Sciatic nerve (tissue), 2 donors: ENCODE measurements at regions not wholly inside any gene's neighbourhood (a gene's known extent, or its start where the extent isn't known, plus 50 kb on each side); places are given as distances from the start of the nearest gene placed in this dataset.

Experiments used
- ATAC-seq: fragments of 200-7000 bp; cut with Tn5 transposase; one replicate; pipeline ENCODE4 v1.9.1; 2020; ENCODE audit warnings: mild to moderate bottlenecking, moderate library complexity
- DNase-seq: peaks from one replicate; pipeline ENCODE4 v3.0.0-alpha.2; 2020; ENCODE audit warnings: low spot score
- intact Hi-C: fragments of 100-400 bp; cut with DNase I; formaldehyde crosslinking; loops from one replicate; pipeline ENCODE4 v1.14.2; 2022
- donor health status: DM: no; HTN: no; CAD: no.
- donor health status: DM: no; HTN: no; CAD: no.

DNA sequence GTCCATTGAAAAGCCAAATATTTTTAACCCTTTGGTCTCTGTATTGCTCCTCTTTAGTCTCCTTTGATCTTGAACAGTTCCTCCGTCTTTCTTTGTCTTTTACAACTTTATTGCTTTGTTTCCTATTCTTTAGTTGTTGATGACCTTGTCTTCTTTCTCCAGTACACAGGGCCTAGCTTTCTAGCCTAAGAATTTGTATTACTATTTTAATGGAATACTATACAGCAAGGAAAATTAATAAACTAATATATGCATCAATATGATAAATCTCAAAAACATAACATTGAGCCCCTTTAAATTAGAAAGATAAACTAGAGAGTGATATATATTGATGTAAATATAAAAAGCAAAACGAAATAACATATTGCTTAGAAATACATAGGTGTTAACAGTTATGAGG, 88.7 kb downstream of the NR1D2 start:
- ATAC-seq (no peak), DNase-seq (no peak)
- intact Hi-C loops = no loop called here

DNA sequence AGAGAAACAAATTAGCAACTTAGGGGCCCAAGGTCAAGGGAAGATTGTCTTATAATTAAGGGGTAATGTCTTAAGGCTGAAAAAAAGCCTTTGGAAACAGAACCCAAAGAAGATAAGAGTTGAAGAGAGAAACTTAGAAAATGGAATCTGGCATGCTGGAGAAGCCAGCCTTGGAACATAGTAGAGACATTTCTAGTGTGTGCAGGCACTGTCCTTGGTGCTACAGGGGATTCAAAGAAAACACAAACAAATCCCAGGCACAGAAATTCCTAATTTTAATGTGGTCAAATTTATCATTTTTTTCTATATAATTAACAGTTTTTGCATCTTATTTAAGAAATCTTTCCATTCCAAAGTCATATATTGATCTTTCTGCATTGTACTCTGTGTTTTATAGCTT, 89.4 kb downstream of the NR1D2 start:
- intact Hi-C loops = no loop called here
- DNase-seq (no peak), ATAC-seq (no peak)

DNA sequence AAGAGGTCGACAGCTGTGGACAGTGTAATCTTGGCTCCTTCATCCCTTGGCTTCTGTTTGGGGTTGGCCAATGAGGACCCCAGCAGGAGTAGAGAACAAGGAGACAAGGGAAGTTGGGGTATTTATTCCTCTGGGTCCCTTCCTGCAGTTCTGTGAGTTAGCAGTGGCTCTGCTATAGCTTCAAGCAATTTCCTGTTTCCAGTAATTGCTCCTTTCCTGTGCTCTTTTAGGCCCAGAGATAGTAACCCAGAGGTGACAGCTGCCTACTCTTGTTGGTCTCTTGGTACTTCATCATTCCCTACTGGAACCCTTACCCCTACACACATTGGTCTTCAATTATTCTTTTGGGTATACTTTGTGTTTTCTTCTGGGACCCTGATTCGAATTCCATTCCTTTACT, 92.9 kb downstream of the NR1D2 start:
- no peak for ATAC-seq

DNA sequence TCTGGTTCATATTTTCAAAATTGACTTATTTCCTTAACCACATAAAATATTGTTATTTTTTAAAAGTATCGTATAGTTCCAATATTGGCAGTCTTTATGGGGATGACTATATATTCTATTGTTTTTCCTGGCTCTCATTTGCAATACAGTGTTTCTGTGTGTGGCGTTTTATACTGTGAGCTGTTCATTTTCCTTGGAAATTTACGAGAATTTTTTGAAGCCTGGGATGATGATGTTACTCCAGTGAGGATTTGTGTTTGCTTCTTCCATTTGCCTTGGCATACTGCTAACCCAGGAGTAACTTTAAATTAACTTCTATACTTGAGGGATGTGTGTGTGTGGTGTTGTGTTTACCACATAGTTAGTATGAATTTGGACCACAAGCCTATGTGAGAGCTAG, 95.2 kb downstream of the NR1D2 start:
- DNase-seq (no peak), ATAC-seq (no peak)
- intact Hi-C loops = no loop called here

More for the DNA sequence above, 92.9 kb downstream of the NR1D2 start:
- intact Hi-C loops = no loop called here
- DNase-seq = no peak

DNA sequence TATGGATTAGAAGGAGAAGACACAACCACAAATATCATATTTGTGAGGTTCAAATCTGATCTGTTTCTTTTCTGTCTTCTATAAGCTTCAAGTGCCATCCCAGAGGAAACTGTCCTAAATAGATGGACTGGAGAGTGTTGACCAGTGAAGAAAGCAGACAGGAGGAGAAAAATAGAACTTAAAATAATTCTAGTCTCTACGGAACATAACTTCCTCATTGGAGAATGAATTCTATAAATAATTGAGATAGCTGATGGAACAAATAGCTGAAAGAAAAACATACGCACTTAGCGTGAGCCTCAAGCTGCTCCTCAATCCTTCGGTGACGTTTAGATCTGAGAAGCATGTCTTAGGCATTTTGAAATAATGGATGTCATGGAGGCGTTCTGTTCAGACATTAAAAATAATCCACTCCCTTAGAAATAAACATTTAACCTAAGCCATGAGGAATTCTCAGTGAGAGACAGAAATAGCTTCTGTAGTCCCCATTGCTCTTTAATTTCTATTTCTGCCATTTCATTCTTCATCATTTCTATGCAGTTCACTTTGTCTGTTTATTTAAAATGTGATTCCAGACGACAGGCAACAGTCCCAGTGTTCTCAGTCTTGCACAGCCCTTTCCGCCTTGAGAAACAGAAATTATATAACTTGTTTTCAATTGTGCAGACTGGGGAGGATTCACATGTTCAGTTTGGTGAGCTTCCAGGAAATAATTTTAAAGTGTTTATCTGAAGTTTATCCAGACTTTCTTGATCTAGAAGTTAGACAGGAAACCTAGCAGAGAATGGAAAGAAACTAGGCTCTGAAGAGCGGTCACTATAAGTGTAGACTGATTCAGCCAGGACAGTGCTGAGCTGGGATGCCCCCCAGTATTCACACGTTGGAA, 97.3 kb downstream of the NR1D2 start:
- ATAC-seq (peak; percentile 91), DNase-seq (no peak)
- intact Hi-C loops = no loop called here

DNA sequence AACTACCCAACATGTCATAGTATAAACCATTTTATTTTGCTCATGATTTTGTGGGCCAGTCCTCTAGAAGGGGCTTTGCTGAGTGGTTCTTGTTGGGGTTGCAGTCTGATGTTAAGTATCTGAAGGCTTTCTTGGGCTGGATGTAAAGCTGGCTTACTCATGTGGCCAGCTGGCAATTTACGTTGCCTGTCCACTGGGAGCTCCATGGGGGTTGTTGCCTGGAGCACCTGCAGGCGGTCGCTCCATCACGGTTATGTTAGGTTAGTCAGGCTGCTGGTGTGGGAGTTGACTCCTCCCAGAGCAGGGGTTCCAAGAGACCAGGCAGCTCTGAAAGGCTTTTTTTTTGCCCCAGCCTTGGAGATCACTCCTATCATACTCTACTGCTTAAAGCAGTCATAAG, 98.1 kb downstream of the NR1D2 start:
- no peak for DNase-seq
- ATAC-seq = no peak
- intact Hi-C loops = no loop called here

DNA sequence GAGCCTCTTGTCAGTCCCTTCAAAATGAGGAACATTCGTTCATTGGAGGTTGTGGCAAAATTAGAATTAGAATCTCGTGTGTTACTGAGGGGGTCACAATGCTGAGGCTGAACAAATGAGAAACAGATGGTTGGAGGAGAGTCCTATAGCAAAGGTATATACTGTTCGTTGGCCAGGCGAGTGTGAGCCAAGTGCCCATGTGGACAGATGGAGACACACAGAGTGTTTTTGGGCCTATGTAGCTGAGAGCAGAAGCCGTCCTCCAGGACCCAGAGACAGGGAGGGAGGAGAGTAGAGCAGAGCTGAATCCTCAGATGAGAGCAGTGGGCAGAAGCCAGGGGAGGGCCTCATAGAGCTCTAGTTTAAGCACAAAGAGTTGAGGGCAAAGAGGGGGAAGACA, 98.9 kb downstream of the NR1D2 start:
- ATAC-seq = no peak
- no peak for DNase-seq
- intact Hi-C loops = no loop called here

DNA sequence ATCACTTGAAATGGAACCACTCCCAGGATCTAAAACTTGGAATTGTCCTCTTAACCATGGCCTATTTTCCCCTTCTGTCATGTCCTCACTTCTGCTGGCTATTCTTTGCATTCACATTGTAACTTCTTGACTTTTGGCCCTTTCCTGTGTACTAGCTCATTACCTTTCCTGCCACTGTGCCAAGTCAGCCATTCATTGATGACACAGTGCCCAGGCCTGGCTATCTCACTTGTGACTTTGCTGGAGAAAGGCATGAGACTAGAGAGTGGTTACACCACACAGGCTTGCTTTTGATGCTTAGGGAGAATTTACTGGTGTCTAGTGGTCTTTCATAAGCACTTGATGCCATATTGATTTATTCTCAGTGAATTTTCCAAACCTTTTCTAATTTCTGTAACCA, 101.1 kb downstream of the NR1D2 start:
- no peak for ATAC-seq
- DNase-seq = no peak
- intact Hi-C loops = no loop called here

DNA sequence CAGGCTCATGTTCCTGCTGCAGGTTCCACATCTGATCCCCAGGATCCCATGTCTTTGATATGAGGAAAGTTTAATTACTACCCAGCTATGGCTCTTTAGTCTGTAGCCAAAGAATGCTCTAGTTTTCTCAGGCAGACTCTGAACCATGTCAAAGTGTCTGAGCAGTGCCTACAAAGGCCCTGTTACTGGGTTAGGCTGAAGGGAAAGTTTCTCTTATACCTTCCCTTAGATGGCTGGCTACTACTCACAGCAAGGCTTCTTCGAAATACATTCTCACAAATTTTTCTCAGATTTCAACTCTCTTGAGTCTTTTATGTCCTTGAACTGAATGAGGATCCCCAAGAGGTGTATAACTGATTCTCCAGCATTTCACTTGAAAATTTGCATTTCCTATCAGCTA, 102.4 kb downstream of the NR1D2 start:
- no peak for ATAC-seq
- no peak for DNase-seq
- intact Hi-C loops = no loop called here

DNA sequence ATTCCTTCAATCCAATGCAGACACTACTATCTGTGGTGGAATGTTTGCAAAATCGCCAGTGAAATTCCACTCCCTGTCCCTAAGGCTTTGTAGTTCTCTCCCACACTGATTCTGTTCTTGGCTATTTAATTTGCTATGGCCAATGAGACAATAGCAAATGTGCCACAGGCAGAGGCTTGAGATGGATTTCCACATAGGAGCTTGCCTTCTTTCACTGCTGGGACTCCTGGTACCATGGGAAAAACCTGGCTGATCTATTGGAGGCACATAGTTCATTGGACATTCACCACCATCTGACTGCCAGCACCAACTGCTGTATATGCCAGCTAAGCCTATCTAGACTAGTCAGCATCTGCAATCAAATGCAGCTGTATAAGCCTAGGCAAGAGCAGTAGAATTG, 103.8 kb downstream of the NR1D2 start:
- DNase-seq = no peak
- peak; percentile 88 for ATAC-seq
- intact Hi-C loops = no loop called here

DNA sequence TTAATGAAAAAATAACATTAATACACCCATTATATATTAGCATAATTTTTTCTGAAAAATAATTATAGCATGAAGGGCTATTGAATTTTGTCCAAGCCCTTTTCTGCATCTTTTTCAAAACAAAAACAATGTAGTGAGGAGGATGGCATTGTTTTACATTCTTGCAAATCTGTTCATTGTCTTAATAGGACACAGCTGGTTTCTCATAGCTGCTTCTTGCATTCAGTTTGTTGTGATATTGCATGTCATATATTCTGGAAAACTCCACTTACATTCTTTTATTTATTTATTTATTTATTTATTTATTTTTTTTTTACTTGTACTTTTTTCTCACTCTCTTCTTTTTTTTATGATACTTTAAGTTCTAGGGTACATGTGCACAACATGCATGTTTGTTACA, 107.4 kb downstream of the NR1D2 start:
- no peak for ATAC-seq
- DNase-seq = no peak
- intact Hi-C loops = no loop called here

DNA sequence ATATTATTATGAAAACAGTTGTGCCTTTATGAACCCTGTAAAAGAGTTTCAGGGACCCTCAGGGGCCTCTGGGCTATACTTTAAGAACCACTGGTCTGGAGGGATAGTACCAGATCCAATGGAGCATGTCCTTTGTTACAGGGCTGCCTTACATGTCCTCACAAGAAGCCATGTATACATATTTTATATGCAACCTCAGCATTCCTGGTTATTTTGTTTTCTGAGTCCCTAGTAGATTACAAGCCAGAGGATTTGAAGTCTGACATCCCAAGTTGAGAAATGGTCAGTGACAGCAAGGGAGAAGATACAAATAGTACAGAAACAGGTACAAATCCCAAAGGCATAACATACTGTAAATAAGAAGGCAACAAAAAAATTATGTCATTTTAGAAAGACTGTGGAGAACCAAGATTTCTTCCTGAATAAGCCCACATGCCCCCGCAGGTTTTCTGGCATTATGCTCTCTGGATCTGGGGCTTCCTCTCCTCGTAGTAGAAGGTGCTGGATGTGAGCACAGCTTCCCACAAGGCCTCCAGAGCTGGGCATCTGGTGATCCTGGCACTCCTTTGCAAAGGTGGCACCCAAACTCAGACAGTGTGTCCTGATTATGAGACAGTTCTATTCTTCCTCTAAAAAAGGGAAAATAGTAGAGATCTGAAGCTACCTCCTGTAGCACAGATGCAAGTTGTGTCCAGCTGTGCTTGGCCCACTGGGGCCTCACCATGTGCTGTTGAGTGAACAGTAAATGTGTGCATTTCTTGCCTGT, 114.0 kb downstream of the NR1D2 start:
- intact Hi-C loops = no loop called here
- DNase-seq = no peak
- no peak for ATAC-seq

DNA sequence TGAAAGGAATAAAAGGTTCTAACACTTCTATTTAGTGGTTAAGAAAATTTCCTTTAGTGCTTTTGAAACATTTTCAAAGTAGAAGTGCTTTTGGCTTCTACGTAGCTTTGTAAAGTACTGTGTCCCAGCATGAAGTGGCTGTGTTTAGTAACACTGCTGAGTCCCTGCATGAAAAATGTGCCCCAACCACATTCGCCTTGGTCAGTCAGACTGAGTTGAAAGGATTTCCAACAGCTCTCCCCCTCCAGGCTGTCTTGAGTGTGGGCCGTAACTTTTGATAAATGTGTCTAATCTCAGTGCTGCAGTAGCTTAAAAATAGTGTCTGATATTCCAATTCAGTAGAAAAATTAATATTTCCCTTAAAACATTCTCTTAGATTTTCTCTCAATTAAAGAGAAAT, 115.0 kb downstream of the NR1D2 start:
- DNase-seq (no peak), ATAC-seq (peak; percentile 49)
- intact Hi-C loops = no loop called here

DNA sequence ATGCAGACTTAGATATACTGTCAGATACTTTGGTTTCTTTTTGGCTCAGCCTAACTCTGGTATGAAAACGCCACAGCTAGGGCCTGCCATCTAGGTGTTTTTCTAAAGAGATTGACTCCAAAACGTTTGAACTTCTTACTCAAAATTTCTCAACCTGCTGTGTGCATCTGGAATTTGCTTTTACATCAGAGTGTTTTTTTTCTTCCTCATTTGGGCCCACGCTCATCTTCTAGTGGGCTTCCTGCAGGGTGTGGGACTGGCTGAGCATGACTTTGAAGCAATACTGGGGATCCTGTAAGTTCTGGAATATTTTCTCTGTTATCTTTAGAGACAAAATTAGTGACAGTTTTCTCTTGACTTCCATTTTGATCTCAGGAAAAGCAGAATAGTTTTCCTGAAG, 117.8 kb downstream of the NR1D2 start:
- intact Hi-C loops = no loop called here
- no peak for ATAC-seq
- DNase-seq = no peak
